HCT116 (cell line): ENCODE measurements at regions not wholly inside any gene's neighbourhood (a gene's known extent, or its start where the extent isn't known, plus 50 kb on each side); places are given as distances from the start of the nearest gene placed in this dataset.

Source experiments
- ATAC-seq: fragments of 200-7000 bp; cut with Tn5 transposase; 2 replicates; pipeline ENCODE4 v1.9.1; 2020; ENCODE audit warnings: mild to moderate bottlenecking, moderate library complexity
- BruUV-seq: library from RNA; stranded (reverse); fragments of 400-500 nt; replicated peaks from 2 replicates; lab custom pipeline; 2021; lab: Mats Ljungman, UMichigan
- CTCF ChIA-PET: fragments of 300-600 bp; sonication (Branson Sonifier 250); formaldehyde crosslinking; loops from one replicate; lab custom pipeline; 2021; ENCODE audit warnings: antibody characterized with exemption; lab: Charles Lee
- POLR2A ChIA-PET: fragments of 300-600, 350-600 bp; sonication (Branson Sonifier 250); formaldehyde crosslinking; loops from one replicate; lab custom pipeline; 2021; ENCODE audit warnings: antibody characterized with exemption; lab: Charles Lee
- RAD21 ChIA-PET, 2 experiments: fragments of 300-600 bp; sonication (Branson Sonifier 250); formaldehyde crosslinking; loops; one replicate each; lab custom pipeline; 2023; ENCODE audit warnings: low total read pairs in 2 of 2; ENCODE audit not compliant: uncharacterized antibody in 2 of 2, unreplicated experiment in 2 of 2, low non-redundant PET in 1 of 2; lab: Charles Lee
- DNase-seq: peaks from one replicate; pipeline ENCODE4 v3.0.0-alpha.2; 2010; ENCODE audit warnings: low read depth, low spot score
- H2AFZ ChIP-seq: fragments of 200-600 bp; shearing (Covaris generic), sonication (generic); 2 replicates; pipeline ENCODE4 v1.6.1; 2017; ENCODE audit warnings: low read depth, mixed run types, mixed read lengths, antibody characterized with exemption, low read length; ENCODE audit not compliant: poor library complexity, severe bottlenecking
- H3K27ac ChIP-seq: 2 replicates; pipeline ENCODE4 v1.5.1; 2012; ENCODE audit warnings: low read depth, low read length
- H3K27me3 ChIP-seq: fragments of 200-600 bp; sonication (generic); 2 replicates; pipeline ENCODE4 v1.6.1; 2016; ENCODE audit warnings: mixed run types, low read length, mixed read lengths; ENCODE audit not compliant: insufficient read depth
- H3K36me3 ChIP-seq, 2 experiments: fragments of 200-500 bp in 1 of 2; fragments of 200-600 bp in 1 of 2; sonication (Bioruptor generic) in 1 of 2; sonication (generic) in 1 of 2; 2 replicates each; pipeline versions ENCODE4 v1.5.1 to v1.6.1; 2014 to 2016; ENCODE audit warnings: low read length in 2 of 2, inconsistent platforms in 1 of 2, mixed read lengths in 1 of 2, mixed run types in 1 of 2; ENCODE audit not compliant: insufficient read depth in 2 of 2, control insufficient read depth in 1 of 2
- H3K4me1 ChIP-seq, 2 experiments: fragments of 200-600 bp in 1 of 2; sonication (generic) in 1 of 2; 2 replicates each; pipeline versions ENCODE4 v1.5.1 to v1.6.1; 2012 to 2017; ENCODE audit warnings: low read length in 2 of 2, inconsistent platforms in 1 of 2, mild to moderate bottlenecking in 1 of 2, mixed read lengths in 1 of 2, mixed run types in 1 of 2, moderate library complexity in 1 of 2; ENCODE audit not compliant: insufficient read depth in 2 of 2, control insufficient read depth in 1 of 2
- H3K4me2 ChIP-seq: fragments of 200-600 bp; sonication (generic); 2 replicates; pipeline ENCODE4 v1.6.1; 2017; ENCODE audit warnings: mixed run types, low read length, mixed read lengths
- H3K4me3 ChIP-seq, 2 experiments: fragments of 200-600 bp in 1 of 2; sonication (generic) in 1 of 2; replicated peaks in 1 of 2; 2 replicates each; pipeline ENCODE4 v1.5.1; 2011 to 2016; ENCODE audit warnings: low read length in 2 of 2, control low read depth in 1 of 2, low read depth in 1 of 2, mild to moderate bottlenecking in 1 of 2, mixed read lengths in 1 of 2, mixed run types in 1 of 2
- H3K79me2 ChIP-seq: fragments of 200-600 bp; sonication (generic); 2 replicates; pipeline ENCODE4 v1.6.1; 2017; ENCODE audit warnings: mild to moderate bottlenecking, mixed run types, low read length, moderate library complexity, mixed read lengths; ENCODE audit not compliant: insufficient read depth
- H3K9ac ChIP-seq: fragments of 200-600 bp; sonication (generic); 2 replicates; pipeline ENCODE4 v1.6.1; 2016; ENCODE audit warnings: low read length, mixed read lengths
- H3K9me2 ChIP-seq: fragments of 200-600 bp; sonication (generic), shearing (Covaris generic); 2 replicates; pipeline ENCODE4 v1.6.1; 2017; ENCODE audit warnings: mixed run types, mild to moderate bottlenecking, moderate library complexity; ENCODE audit not compliant: insufficient read depth
- H3K9me3 ChIP-seq, 2 experiments: fragments of 200-500 bp in 1 of 2; fragments of 200-600 bp in 1 of 2; sonication (Bioruptor generic) in 1 of 2; sonication (generic) in 1 of 2; 2 replicates each; pipeline ENCODE4 v1.6.1; 2014 to 2017; ENCODE audit warnings: low read length in 2 of 2, mixed read lengths in 2 of 2, inconsistent platforms in 1 of 2, low read depth in 1 of 2, mild to moderate bottlenecking in 1 of 2, mixed run types in 1 of 2, moderate library complexity in 1 of 2; ENCODE audit not compliant: control insufficient read depth in 1 of 2, insufficient read depth in 1 of 2
- H4K20me1 ChIP-seq: fragments of 200-600 bp; sonication (generic), shearing (Covaris generic); 2 replicates; pipeline ENCODE4 v1.6.1; 2017; ENCODE audit warnings: mixed run types, mild to moderate bottlenecking, moderate library complexity; ENCODE audit not compliant: insufficient read depth
- CEBPB ChIP-seq: IDR thresholded peaks from 2 replicates; pipeline ENCODE4 v1.6.1; 2012; ENCODE audit warnings: low read depth
- ELF1 ChIP-seq: IDR thresholded peaks from 2 replicates; pipeline ENCODE4 v1.6.1; 2012; ENCODE audit warnings: low read depth, borderline replicate concordance
- FOSL1 ChIP-seq: IDR thresholded peaks from 2 replicates; pipeline ENCODE4 v1.6.1; 2012; ENCODE audit warnings: low read depth
- JUND ChIP-seq: IDR thresholded peaks from 2 replicates; pipeline ENCODE4 v1.6.1; 2012
- POLR2A ChIP-seq: IDR thresholded peaks from 2 replicates; pipeline ENCODE4 v1.7.0; 2011; ENCODE audit warnings: borderline replicate concordance; ENCODE audit not compliant: insufficient read depth, insufficient read length; ENCODE audit errors: extremely low read depth
- RAD21 ChIP-seq: IDR thresholded peaks from 2 replicates; pipeline ENCODE4 v1.6.1; 2012; ENCODE audit warnings: low read depth, mild to moderate bottlenecking
- REST ChIP-seq: IDR thresholded peaks from 2 replicates; pipeline ENCODE4 v1.6.1; 2012; ENCODE audit warnings: low read depth
- ZNF274 ChIP-seq: fragments of 200-500 bp; sonication (Bioruptor generic); IDR thresholded peaks from 2 replicates; pipeline ENCODE4 v1.6.1; 2014; ENCODE audit warnings: mild to moderate bottlenecking, low read depth, low read length, inconsistent platforms
- intact Hi-C: fragments of 100-400 bp; cut with micrococcal nuclease; formaldehyde crosslinking; loops from 2 replicates; pipeline ENCODE4 v1.10.0; 2022
- TF ChIP-seq, protein P1 (sequence below): IDR thresholded peaks from 2 replicates; pipeline ENCODE4 v1.6.1; 2012

DNA sequence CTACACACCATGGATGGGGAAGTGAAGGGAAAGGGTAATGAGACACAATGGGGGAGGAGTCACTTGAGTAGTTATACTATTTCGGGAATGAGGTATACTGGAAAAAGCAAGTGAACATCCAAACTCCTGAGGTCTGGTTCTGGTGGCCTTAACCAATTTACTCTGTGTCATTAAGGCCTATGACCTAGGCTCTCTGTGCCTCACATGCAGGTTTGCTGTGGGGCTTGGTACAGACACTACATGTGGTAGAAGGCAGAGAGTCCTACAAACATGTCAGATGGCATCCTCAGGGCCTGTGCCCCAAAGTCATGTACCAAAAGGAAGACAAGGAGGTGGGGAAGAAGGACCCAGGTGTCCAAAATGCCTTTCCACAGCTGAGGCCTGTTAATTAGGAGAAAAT is 98.9 kb downstream of the TRIM29 start:
- DNase-seq (no peak), ATAC-seq (no peak)
- H2AFZ ChIP-seq = no peak overlapping the region
- RAD21 ChIA-PET = no interaction called here
- H3K9me2 ChIP-seq = no peaks in the 10 kb centered on the region
- H3K27me3 ChIP-seq = no peaks in the 10 kb centered on the region; the same call in 1 of the 2 replicates
- H3K36me3 ChIP-seq = no peaks in the 10 kb centered on the region
- intact Hi-C loops = no loop called here
- CTCF ChIA-PET = no interaction called here
- H3K9ac ChIP-seq = no peak overlapping the region
- no TSS peak for BruUV-seq
- no peak overlapping the region for H3K4me3 ChIP-seq
- H3K79me2 ChIP-seq = no peaks in the 10 kb centered on the region
- no peaks in the 10 kb centered on the region for H4K20me1 ChIP-seq
- no peak overlapping the region for H3K4me2 ChIP-seq
- H3K4me1 ChIP-seq = no peaks in the 10 kb centered on the region
- no peaks in the 10 kb centered on the region for H3K9me3 ChIP-seq
- POLR2A ChIA-PET = no interaction called here
- TF ChIP-seq POLR2A (no peak), REST (no peak), JUND (no peak), ELF1 (no peak), CEBPB (no peak), FOSL1 (no peak), RAD21 (no peak)
- TF ChIP-seq, protein P1, sequence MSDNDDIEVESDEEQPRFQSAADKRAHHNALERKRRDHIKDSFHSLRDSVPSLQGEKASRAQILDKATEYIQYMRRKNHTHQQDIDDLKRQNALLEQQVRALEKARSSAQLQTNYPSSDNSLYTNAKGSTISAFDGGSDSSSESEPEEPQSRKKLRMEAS = no peak
- TF ChIP-seq, all 23 proteins: peak for 0
- no peak overlapping the region for H3K27ac ChIP-seq

GRCh38 chr11:120037111-120037510 is 100.8 kb downstream of the TRIM29 start:
- intact Hi-C loops = no loop called here
- Histone ChIP-seq H3K4me2 (no peak overlapping the region), H3K9me3 (no peaks in the 10 kb centered on the region), H3K27me3 (no peaks in the 10 kb centered on the region; the same call in 1 of the 2 replicates), H3K4me1 (no peaks in the 10 kb centered on the region), H3K4me3 (no peak overlapping the region), H2AFZ (no peak overlapping the region), H3K9ac (no peak overlapping the region), H3K9me2 (no peaks in the 10 kb centered on the region)
- DNase-seq = no peak
- no peak for ATAC-seq
- POLR2A ChIA-PET = no interaction called here
- no peak for TF ChIP-seq ELF1
- no peak for TF ChIP-seq ZNF274
- TF ChIP-seq, all 23 proteins: peak for 0
- no TSS peak for BruUV-seq
- CTCF ChIA-PET = no interaction called here
- Histone ChIP-seq H3K36me3 (no peaks in the 10 kb centered on the region), H3K27ac (no peak overlapping the region), H4K20me1 (no peaks in the 10 kb centered on the region), H3K79me2 (no peaks in the 10 kb centered on the region)
- RAD21 ChIA-PET = no interaction called here
